HL-60 (cell line): ENCODE measurements at regions not wholly inside any gene's neighbourhood (a gene's known extent, or its start where the extent isn't known, plus 50 kb on each side); places are given as distances from the start of the nearest gene placed in this dataset.

Experiments
- DNase-seq, 2 experiments: peaks; one replicate each; pipeline ENCODE4 v3.0.0-alpha.2; 2010 to 2020; ENCODE audit warnings: low read depth in 1 of 2, low spot score in 1 of 2
- H3K27ac ChIP-seq: fragments of 250-450 bp; sonication (Bioruptor Pico); replicated peaks from 2 replicates; pipeline ENCODE4 v1.5.1; 2020; ENCODE audit warnings: mild to moderate bottlenecking, moderate library complexity
- H3K27me3 ChIP-seq: fragments of 250-450 bp; sonication (Bioruptor Pico); 2 replicates; pipeline ENCODE4 v1.5.1; 2021; ENCODE audit warnings: mild to moderate bottlenecking, moderate library complexity; ENCODE audit not compliant: insufficient read depth, poor library complexity, severe bottlenecking
- H3K4me3 ChIP-seq: replicated peaks from 2 replicates; pipeline ENCODE4 v1.5.1; 2011; ENCODE audit warnings: mild to moderate bottlenecking, control low read depth, low read length; ENCODE audit not compliant: insufficient read depth
- GABPA ChIP-seq: IDR thresholded peaks from 2 replicates; pipeline ENCODE4 v1.6.1; 2012; ENCODE audit warnings: low read depth
- POLR2AphosphoS5 ChIP-seq: IDR thresholded peaks from 2 replicates; pipeline ENCODE4 v1.6.1; 2012; ENCODE audit warnings: low read depth
- SPI1 ChIP-seq: IDR thresholded peaks from 2 replicates; pipeline ENCODE4 v1.6.1; 2012; ENCODE audit warnings: low read depth, mild to moderate bottlenecking, borderline replicate concordance
- TF ChIP-seq, protein P1 (sequence below): IDR thresholded peaks from one replicate; pipeline ENCODE4 v1.5.1; 2011; ENCODE audit warnings: low read length, control low read depth, inconsistent platforms; ENCODE audit not compliant: insufficient read depth
- TF ChIP-seq, protein P2 (sequence below): IDR thresholded peaks from 2 replicates; pipeline ENCODE4 v1.6.1; 2012; ENCODE audit warnings: low read depth; ENCODE audit not compliant: insufficient replicate concordance

DNA sequence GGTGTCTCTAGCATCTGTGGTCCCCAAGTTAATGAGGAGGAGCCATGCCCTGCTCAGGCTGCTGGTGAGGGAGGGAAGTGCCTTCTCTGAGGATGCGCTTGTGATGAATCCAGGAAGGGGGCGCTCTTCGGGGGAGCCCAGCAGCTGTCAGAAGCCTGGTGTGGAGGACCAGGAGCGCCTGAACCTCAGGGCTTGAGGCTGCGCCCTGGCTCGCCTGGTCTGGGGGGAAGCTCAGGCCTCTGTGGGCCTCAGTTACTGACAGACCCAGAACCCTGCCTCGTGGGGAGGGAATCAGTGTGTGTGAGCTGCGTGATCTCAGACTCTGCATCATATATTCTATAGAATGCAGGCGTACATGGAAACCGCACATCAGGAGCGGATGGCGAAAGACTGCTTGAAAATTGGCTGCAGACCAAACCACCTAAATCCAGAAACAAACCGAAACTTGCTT is 126.1 kb downstream of the SEC14L1 start:
- no peak overlapping the region for H3K27ac ChIP-seq
- peak; percentile 79 for TF ChIP-seq SPI1
- TF ChIP-seq, protein P1, sequence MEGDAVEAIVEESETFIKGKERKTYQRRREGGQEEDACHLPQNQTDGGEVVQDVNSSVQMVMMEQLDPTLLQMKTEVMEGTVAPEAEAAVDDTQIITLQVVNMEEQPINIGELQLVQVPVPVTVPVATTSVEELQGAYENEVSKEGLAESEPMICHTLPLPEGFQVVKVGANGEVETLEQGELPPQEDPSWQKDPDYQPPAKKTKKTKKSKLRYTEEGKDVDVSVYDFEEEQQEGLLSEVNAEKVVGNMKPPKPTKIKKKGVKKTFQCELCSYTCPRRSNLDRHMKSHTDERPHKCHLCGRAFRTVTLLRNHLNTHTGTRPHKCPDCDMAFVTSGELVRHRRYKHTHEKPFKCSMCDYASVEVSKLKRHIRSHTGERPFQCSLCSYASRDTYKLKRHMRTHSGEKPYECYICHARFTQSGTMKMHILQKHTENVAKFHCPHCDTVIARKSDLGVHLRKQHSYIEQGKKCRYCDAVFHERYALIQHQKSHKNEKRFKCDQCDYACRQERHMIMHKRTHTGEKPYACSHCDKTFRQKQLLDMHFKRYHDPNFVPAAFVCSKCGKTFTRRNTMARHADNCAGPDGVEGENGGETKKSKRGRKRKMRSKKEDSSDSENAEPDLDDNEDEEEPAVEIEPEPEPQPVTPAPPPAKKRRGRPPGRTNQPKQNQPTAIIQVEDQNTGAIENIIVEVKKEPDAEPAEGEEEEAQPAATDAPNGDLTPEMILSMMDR = peak; percentile 59
- TF ChIP-seq GABPA = no peak
- 0 out of 2 replicates have a peak, but pooled peaks have one; percentile 32 for TF ChIP-seq POLR2AphosphoS5
- DNase-seq = peak; percentile 51 to 79
- H3K27me3 ChIP-seq = no peaks in the 10 kb centered on the region
- H3K4me3 ChIP-seq = no peak overlapping the region

- TF ChIP-seq POLR2AphosphoS5 (no peak), GABPA (no peak), SPI1 (no peak)
- TF ChIP-seq, protein P1 = no peak
- TF ChIP-seq, protein P2, sequence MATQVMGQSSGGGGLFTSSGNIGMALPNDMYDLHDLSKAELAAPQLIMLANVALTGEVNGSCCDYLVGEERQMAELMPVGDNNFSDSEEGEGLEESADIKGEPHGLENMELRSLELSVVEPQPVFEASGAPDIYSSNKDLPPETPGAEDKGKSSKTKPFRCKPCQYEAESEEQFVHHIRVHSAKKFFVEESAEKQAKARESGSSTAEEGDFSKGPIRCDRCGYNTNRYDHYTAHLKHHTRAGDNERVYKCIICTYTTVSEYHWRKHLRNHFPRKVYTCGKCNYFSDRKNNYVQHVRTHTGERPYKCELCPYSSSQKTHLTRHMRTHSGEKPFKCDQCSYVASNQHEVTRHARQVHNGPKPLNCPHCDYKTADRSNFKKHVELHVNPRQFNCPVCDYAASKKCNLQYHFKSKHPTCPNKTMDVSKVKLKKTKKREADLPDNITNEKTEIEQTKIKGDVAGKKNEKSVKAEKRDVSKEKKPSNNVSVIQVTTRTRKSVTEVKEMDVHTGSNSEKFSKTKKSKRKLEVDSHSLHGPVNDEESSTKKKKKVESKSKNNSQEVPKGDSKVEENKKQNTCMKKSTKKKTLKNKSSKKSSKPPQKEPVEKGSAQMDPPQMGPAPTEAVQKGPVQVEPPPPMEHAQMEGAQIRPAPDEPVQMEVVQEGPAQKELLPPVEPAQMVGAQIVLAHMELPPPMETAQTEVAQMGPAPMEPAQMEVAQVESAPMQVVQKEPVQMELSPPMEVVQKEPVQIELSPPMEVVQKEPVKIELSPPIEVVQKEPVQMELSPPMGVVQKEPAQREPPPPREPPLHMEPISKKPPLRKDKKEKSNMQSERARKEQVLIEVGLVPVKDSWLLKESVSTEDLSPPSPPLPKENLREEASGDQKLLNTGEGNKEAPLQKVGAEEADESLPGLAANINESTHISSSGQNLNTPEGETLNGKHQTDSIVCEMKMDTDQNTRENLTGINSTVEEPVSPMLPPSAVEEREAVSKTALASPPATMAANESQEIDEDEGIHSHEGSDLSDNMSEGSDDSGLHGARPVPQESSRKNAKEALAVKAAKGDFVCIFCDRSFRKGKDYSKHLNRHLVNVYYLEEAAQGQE = no peak
Observed at GRCh38 chr17:77269696-77270681, 129.2 kb downstream of the SEC14L1 start.

DNA sequence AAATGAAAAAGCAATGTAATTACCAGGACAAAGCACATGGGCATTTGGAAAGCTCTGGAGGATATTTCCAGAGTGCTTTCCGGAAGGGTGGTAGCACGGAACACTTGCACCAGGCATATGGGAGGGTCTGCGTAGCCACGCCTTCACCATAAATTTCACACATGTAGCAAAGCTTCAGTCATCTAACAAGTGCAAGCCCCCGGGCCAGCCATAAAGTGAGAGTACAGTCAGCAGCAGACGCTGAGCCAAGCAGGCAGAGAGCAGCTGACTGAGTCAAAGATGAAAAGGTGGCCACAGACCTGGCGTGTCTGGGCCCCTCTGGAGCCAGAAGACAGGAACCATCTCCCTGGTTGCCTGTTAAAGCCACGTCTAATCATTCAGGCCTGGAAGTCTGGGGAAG is 130.6 kb downstream of the SEC14L1 start:
- Histone ChIP-seq H3K27ac (no peak overlapping the region), H3K4me3 (no peak overlapping the region), H3K27me3 (no peaks in the 10 kb centered on the region)
- no peak for DNase-seq
- TF ChIP-seq, protein P2 = no peak
- TF ChIP-seq POLR2AphosphoS5 (no peak), GABPA (no peak), SPI1 (no peak)
- TF ChIP-seq, protein P1 = no peak

More at GRCh38 chr17:77269696-77270681, 129.2 kb downstream of the SEC14L1 start:
- H3K27me3 ChIP-seq = no peaks in the 10 kb centered on the region
- DNase-seq = no peak
- no peak overlapping the region for H3K4me3 ChIP-seq
- no peak overlapping the region for H3K27ac ChIP-seq
